Retinal pigment epithelial cell (primary cell): ENCODE measurements at regions not wholly inside any gene's neighbourhood (a gene's known extent, or its start where the extent isn't known, plus 50 kb on each side); places are given as distances from the start of the nearest gene placed in this dataset.

Experiments
- DNase-seq: peaks from one replicate; pipeline ENCODE4 v3.0.0-alpha.2; 2010; ENCODE audit warnings: low read depth
- H3K4me3 ChIP-seq: 2 replicates; pipeline ENCODE4 v1.5.1; 2011; ENCODE audit warnings: mild to moderate bottlenecking, low read length, control low read depth, moderate library complexity
- CTCF ChIP-seq: conservative IDR thresholded peaks from 2 replicates; pipeline ENCODE4 v1.5.1; 2011; ENCODE audit warnings: low read depth, low read length, control low read depth, inconsistent platforms

- TF ChIP-seq CTCF = no peak
- DNase-seq = no peak
- no peak overlapping the region for H3K4me3 ChIP-seq
These were observed 58.2 kb upstream of the SLC25A13 start for GRCh38 chr7:96380111-96380512.

DNA sequence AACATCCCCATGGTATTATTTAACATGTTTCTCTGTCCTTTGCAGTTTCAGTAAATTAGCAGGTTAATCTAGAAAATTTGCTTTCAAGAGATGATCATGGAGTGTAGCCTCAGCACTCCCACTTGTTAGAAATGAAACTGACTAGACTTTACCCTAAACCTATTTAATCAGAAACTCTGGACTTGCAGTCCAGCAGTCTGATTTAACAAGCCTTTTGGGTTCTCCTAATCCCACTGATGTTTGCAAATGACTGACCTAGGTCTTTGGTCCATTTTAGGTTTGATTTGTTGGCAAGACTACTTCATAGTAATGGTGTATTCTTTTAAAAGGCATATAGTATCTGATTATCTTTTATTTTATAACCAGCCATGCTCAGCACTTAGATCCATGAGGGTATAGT, 55.5 kb upstream of the SLC25A13 start:
- TF ChIP-seq CTCF = no peak
- no peak overlapping the region for H3K4me3 ChIP-seq
- no peak for DNase-seq
